Activated CD4-positive, alpha-beta memory T cell treated with anti-CD3 and anti-CD28 coated beads for 36 hours (primary cell): ENCODE measurements at regions not wholly inside any gene's neighbourhood (a gene's known extent, or its start where the extent isn't known, plus 50 kb on each side); places are given as distances from the start of the nearest gene placed in this dataset.
"Not testable (repeated sequence)": the region's sequence is repeated elsewhere in the genome, so short reads cannot be mapped to it uniquely, and the experiment has no call there.

Experiments
- CTCF ChIA-PET: fragments of 350-600 bp; sonication (Branson Sonifier 250); formaldehyde crosslinking; loops from one replicate; lab custom pipeline; 2021; ENCODE audit warnings: antibody characterized with exemption, inconsistent platforms; lab: Charles Lee
- POLR2A ChIA-PET: fragments of 350-600 bp; sonication (Branson Sonifier 250); formaldehyde crosslinking; loops from one replicate; lab custom pipeline; 2021; ENCODE audit warnings: antibody characterized with exemption; lab: Charles Lee
- DNase-seq: peaks from one replicate; pipeline ENCODE4 v3.0.0-alpha.2; 2020
- H3K27ac Mint-ChIP-seq: one replicate; pipeline ENCODE4 v1.8.0; 2021; ENCODE audit warnings: mixed read lengths
- H3K27me3 Mint-ChIP-seq: one replicate; pipeline ENCODE4 v1.8.0; 2021; ENCODE audit warnings: mixed read lengths
- H3K36me3 Mint-ChIP-seq: one replicate; pipeline ENCODE4 v1.8.0; 2021; ENCODE audit warnings: mixed read lengths
- H3K4me1 Mint-ChIP-seq: one replicate; pipeline ENCODE4 v1.8.0; 2021; ENCODE audit warnings: low read depth, mixed read lengths
- H3K4me3 Mint-ChIP-seq: one replicate; pipeline ENCODE4 v1.8.0; 2021; ENCODE audit warnings: mild to moderate bottlenecking, mixed read lengths
- H3K9me3 Mint-ChIP-seq: one replicate; pipeline ENCODE4 v1.8.0; 2021; ENCODE audit warnings: mixed read lengths
- intact Hi-C: fragments of 100-400 bp; cut with micrococcal nuclease; formaldehyde crosslinking; loops from one replicate; pipeline ENCODE4 v1.15.1; 2023

GRCh38 chr5:113683211-113683610 lies 169.7 kb downstream of the YTHDC2 start:
- Mint-ChIP-seq H3K9me3 (no peaks in the 10 kb centered on the region), H3K36me3 (no peaks in the 10 kb centered on the region), H3K27ac (no peak overlapping the region), H3K4me1 (no peaks in the 10 kb centered on the region), H3K4me3 (no peak overlapping the region), H3K27me3 (no peaks in the 10 kb centered on the region)
- ChIA-PET POLR2A (no interaction called here), CTCF (interaction anchor here (0.6 kb wide), 1 partner anchor 149 kb away, joined by 4 read pairs; no protein-coding TSS in a partner anchor)
- no peak for DNase-seq
- intact Hi-C loops: no loop called here

- DNase-seq: no peak
- no peak overlapping the region for H3K4me3 Mint-ChIP-seq
- H3K36me3 Mint-ChIP-seq: no peaks in the 10 kb centered on the region
- H3K9me3 Mint-ChIP-seq: no peaks in the 10 kb centered on the region
- intact Hi-C loops: no loop called here
- no peaks in the 10 kb centered on the region for H3K4me1 Mint-ChIP-seq
- no peak overlapping the region for H3K27ac Mint-ChIP-seq
- peaks cover 10% of the 10 kb centered on the region for H3K27me3 Mint-ChIP-seq
- ChIA-PET CTCF (no interaction called here), POLR2A (no interaction called here)
Observed at GRCh38 chr5:113686599-113686998, 173.1 kb downstream of the YTHDC2 start.

DNA sequence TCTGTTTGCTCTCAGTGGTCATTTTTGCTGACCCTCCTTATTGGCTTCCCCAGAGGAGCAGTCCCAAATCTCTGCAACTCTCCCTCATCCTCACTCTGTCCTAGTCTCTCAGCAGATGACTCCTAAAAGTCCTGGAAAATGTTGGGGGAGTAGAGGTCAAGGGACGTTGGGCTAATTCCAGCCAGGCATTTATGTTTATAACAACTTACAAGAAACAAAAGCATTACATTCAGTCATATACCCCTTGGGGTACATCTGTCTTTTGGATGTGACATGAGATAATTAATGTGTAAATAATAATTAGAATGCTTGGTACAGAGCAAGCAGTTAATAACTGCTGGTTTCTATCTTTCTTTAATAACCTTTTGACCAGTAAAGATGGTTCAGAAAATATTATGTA lies 176.2 kb downstream of the YTHDC2 start:
- H3K4me3 Mint-ChIP-seq: no peak overlapping the region
- no peak for DNase-seq
- intact Hi-C loops: no loop called here
- H3K4me1 Mint-ChIP-seq: no peaks in the 10 kb centered on the region
- H3K36me3 Mint-ChIP-seq: no peaks in the 10 kb centered on the region
- H3K27ac Mint-ChIP-seq: no peak overlapping the region
- peaks cover 31% of the 10 kb centered on the region for H3K27me3 Mint-ChIP-seq
- POLR2A ChIA-PET: no interaction called here
- CTCF ChIA-PET: no interaction called here
- no peaks in the 10 kb centered on the region for H3K9me3 Mint-ChIP-seq

DNA sequence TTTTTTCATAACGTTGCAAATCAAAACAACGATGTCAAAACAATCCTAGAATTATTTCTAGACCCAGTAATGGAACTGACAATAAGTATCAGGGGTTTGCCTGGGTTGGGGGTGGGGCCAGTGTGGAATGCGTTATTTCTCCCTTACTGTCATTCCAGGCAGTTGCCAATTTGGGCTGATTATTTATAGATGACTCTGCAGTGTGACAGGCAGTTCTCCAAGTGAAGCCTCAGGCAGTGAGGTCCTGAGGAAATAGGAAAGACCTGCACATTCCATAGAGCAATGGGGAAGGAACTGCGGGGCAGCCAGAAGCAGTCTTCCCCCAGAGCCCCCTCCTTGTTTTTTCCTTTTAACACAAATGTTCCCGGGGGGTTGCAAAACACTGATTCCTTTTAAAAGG lies 179.0 kb downstream of the YTHDC2 start:
- Mint-ChIP-seq H3K27me3 (peaks cover 44% of the 10 kb centered on the region), H3K4me1 (no peaks in the 10 kb centered on the region), H3K27ac (no peak overlapping the region), H3K4me3 (no peak overlapping the region), H3K36me3 (no peaks in the 10 kb centered on the region), H3K9me3 (no peaks in the 10 kb centered on the region)
- ChIA-PET CTCF (no interaction called here), POLR2A (no interaction called here)
- intact Hi-C loops: no loop called here
- no peak for DNase-seq

DNA sequence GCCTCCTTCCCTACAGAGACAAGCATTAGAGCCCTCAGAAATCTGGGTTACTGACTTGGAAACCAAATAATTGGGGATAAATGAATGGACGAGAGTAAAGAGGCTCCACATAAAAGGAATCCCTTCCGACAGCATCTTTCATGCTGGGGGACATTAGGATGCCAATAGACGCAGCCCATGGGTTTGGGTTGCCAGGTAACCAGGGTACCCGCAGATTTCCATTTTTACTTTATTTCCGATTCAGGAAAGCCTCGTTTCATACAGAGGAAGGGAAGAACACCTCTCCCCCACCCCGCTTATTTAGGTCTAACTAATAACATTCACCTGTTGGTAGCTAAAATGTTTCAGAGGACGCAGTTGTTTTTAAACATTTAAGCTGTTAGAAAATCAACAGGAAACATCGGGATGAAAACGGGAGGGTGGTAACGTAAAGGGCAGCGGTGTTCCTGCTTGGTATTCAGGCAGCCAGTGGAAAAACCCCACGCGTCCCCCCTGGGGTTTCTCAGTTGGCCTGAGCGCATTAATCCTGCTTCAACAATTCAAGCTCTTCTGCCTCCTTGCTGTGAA lies 179.5 kb downstream of the YTHDC2 start:
- intact Hi-C loops: no loop called here
- H3K27me3 Mint-ChIP-seq: peaks cover 44% of the 10 kb centered on the region
- H3K9me3 Mint-ChIP-seq: no peaks in the 10 kb centered on the region
- POLR2A ChIA-PET: no interaction called here
- CTCF ChIA-PET: no interaction called here
- no peaks in the 10 kb centered on the region for H3K36me3 Mint-ChIP-seq
- no peak overlapping the region for H3K4me3 Mint-ChIP-seq
- no peaks in the 10 kb centered on the region for H3K4me1 Mint-ChIP-seq
- no peak overlapping the region for H3K27ac Mint-ChIP-seq
- no peak for DNase-seq

DNA sequence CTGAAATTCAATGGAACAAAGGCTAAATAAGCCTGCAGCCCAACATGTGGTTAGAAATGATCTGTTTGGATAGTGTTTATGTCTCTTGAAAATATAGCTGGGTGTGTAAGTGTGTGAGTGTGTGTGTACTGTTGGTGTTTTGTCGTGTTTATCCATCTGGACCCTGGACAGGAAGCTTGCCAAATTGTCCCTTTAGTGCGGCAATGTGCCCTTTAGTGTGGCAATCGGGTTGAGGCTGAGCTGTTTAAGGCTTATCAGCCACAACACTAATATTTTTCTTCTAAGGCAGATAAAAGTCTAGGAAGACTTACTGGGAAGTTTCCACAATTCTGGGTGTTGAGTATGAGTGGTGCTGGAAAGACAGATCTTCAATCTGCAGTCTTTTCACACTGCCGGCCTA lies 180.2 kb downstream of the YTHDC2 start:
- no peak for DNase-seq
- H3K36me3 Mint-ChIP-seq: no peaks in the 10 kb centered on the region
- H3K4me3 Mint-ChIP-seq: no peak overlapping the region
- H3K27ac Mint-ChIP-seq: no peak overlapping the region
- intact Hi-C loops: no loop called here
- H3K9me3 Mint-ChIP-seq: no peaks in the 10 kb centered on the region
- H3K4me1 Mint-ChIP-seq: no peaks in the 10 kb centered on the region
- peaks cover 44% of the 10 kb centered on the region for H3K27me3 Mint-ChIP-seq
- ChIA-PET CTCF (no interaction called here), POLR2A (no interaction called here)

GRCh38 chr5:113694576-113694975 lies 181.1 kb downstream of the YTHDC2 start:
- H3K4me1 Mint-ChIP-seq: no peaks in the 10 kb centered on the region
- no peak for DNase-seq
- ChIA-PET CTCF (no interaction called here), POLR2A (no interaction called here)
- intact Hi-C loops: no loop called here
- H3K27ac Mint-ChIP-seq: no peak overlapping the region
- H3K36me3 Mint-ChIP-seq: no peaks in the 10 kb centered on the region
- no peak overlapping the region for H3K4me3 Mint-ChIP-seq
- peaks cover 39% of the 10 kb centered on the region for H3K27me3 Mint-ChIP-seq
- no peaks in the 10 kb centered on the region for H3K9me3 Mint-ChIP-seq

GRCh38 chr5:113703266-113703665 lies 189.8 kb downstream of the YTHDC2 start:
- POLR2A ChIA-PET: no interaction called here
- H3K27me3 Mint-ChIP-seq: no peaks in the 10 kb centered on the region
- H3K4me1 Mint-ChIP-seq: no peaks in the 10 kb centered on the region
- intact Hi-C loops: no loop called here
- H3K36me3 Mint-ChIP-seq: no peaks in the 10 kb centered on the region
- no peak for DNase-seq
- CTCF ChIA-PET: no interaction called here
- peaks cover 23% of the 10 kb centered on the region for H3K9me3 Mint-ChIP-seq
- H3K4me3 Mint-ChIP-seq: no peak overlapping the region
- H3K27ac Mint-ChIP-seq: no peak overlapping the region

DNA sequence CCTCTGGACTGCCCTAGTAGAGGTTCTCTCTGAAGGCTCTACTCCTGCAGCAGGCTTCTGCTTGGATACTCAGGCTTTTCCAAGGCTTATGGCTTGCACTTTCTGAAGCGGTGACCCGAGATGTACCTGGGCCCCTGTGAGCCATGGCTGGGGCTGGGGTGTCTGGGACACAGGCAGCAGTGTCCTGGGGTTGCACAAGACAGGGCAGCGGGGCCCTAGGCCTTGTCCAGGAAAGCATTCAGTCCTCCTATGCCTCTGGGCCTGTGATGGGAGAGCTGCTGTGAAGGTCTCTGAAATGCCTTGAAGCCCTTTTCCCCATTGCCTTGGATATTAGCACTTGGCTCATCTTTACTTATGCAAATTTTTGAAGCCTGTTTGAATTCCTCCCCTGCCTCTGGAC lies 192.2 kb downstream of the YTHDC2 start:
- H3K27ac Mint-ChIP-seq: no peak overlapping the region
- no peaks in the 10 kb centered on the region for H3K27me3 Mint-ChIP-seq
- CTCF ChIA-PET: no interaction called here
- POLR2A ChIA-PET: no interaction called here
- peaks cover 23% of the 10 kb centered on the region for H3K9me3 Mint-ChIP-seq
- intact Hi-C loops: no loop called here
- no peak overlapping the region for H3K4me3 Mint-ChIP-seq
- no peaks in the 10 kb centered on the region for H3K4me1 Mint-ChIP-seq
- H3K36me3 Mint-ChIP-seq: no peaks in the 10 kb centered on the region
- DNase-seq: no peak

- intact Hi-C loops: no loop called here
Observed at GRCh38 chr5:113713051-113713450, 199.6 kb downstream of the YTHDC2 start.

DNA sequence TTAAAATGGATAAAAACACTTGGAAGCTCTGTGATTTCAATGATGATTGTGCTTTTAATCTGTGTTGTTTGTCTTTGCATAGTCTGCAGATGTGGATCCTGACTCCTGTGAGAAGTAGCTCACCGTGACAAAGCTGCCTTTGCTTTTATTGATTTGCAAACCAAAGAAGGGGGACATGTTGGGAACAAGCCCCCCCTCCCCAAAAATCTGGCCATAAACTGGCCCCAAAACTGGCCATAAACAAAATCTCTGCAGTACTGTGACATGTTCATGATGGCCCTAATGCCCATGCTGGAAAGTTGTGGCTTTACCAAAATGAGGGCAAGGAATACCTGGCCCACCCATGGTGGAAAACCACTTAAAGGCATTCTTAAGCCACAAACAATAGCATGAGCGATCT lies 202.4 kb downstream of the YTHDC2 start:
- H3K9me3 Mint-ChIP-seq: peaks cover 20% of the 10 kb centered on the region
- intact Hi-C loops: not testable (repeated sequence)

More at GRCh38 chr5:113713051-113713450, 199.6 kb downstream of the YTHDC2 start:
- H3K4me1 Mint-ChIP-seq: no peaks in the 10 kb centered on the region
- H3K9me3 Mint-ChIP-seq: peaks cover 20% of the 10 kb centered on the region
- H3K36me3 Mint-ChIP-seq: no peaks in the 10 kb centered on the region
- no peak overlapping the region for H3K27ac Mint-ChIP-seq
- ChIA-PET POLR2A (no interaction called here), CTCF (no interaction called here)
- H3K27me3 Mint-ChIP-seq: no peaks in the 10 kb centered on the region
- no peak overlapping the region for H3K4me3 Mint-ChIP-seq
- no peak for DNase-seq

DNA sequence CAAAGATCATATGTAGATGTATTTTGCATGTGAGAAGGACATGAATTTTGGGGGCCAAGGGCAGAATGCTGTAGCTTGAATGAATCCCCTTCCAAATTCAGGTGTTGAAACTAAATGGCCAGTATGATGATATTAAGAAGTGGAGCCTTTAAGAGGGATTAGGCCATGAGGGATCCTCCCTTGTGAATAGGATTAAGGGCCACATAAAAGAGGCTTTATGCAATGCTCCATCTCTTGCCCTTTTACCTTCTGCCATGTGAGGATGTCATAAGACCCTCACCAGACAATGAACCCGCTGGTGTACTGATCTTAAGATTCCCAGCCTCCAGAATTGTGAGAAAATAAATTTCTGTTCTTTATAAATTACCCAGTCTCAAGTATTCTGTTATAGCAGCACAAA lies 206.1 kb downstream of the YTHDC2 start:
- intact Hi-C loops: no loop called here
- H3K9me3 Mint-ChIP-seq: peaks cover 19% of the 10 kb centered on the region
- no peak overlapping the region for H3K27ac Mint-ChIP-seq
- ChIA-PET POLR2A (no interaction called here), CTCF (no interaction called here)
- H3K4me1 Mint-ChIP-seq: no peaks in the 10 kb centered on the region
- peaks cover 1% of the 10 kb centered on the region for H3K27me3 Mint-ChIP-seq
- H3K36me3 Mint-ChIP-seq: no peaks in the 10 kb centered on the region
- H3K4me3 Mint-ChIP-seq: no peak overlapping the region
- no peak for DNase-seq

More for the DNA sequence above, 202.4 kb downstream of the YTHDC2 start:
- H3K4me3 Mint-ChIP-seq, POLR2A ChIA-PET, CTCF ChIA-PET, H3K36me3 Mint-ChIP-seq, H3K27me3 Mint-ChIP-seq, H3K4me1 Mint-ChIP-seq, DNase-seq, H3K27ac Mint-ChIP-seq: not testable (repeated sequence)

- DNase-seq: no peak
- intact Hi-C loops: no loop called here
- Mint-ChIP-seq H3K27me3 (peaks cover 1% of the 10 kb centered on the region), H3K27ac (no peak overlapping the region), H3K4me3 (no peak overlapping the region), H3K9me3 (peaks cover 7% of the 10 kb centered on the region), H3K4me1 (no peaks in the 10 kb centered on the region), H3K36me3 (no peaks in the 10 kb centered on the region)
- CTCF ChIA-PET: no interaction called here
- POLR2A ChIA-PET: no interaction called here
Observed at GRCh38 chr5:113721171-113721570, 207.7 kb downstream of the YTHDC2 start.
